ENCODE measurements at regions not wholly inside any gene's neighbourhood (a gene's known extent, or its start where the extent isn't known, plus 50 kb on each side); places are given as distances from the start of the nearest gene placed in this dataset.
"Not testable (repeated sequence)": the region's sequence is repeated elsewhere in the genome, so short reads cannot be mapped to it uniquely, and the experiment has no call there.

GRCh38 chr2:89142959-89143358 is 451.5 kb downstream of the RPIA start:
- H3K4me2 ChIP-seq (replicated peaks; ENCODE audit: extremely low read depth, low read length, poor library complexity, severe bottlenecking); DNase-seq; H3K36me3 Mint-ChIP-seq; H3K79me2 ChIP-seq (ENCODE audit: insufficient read depth, low read length); H3K27ac Mint-ChIP-seq; H3K27ac ChIP-seq (ENCODE audit: low read depth in 1 of 2, low read length in 2 of 2); H4K20me1 ChIP-seq (ENCODE audit: insufficient read depth, low read length); H3K9ac ChIP-seq (ENCODE audit: insufficient read depth, low read length, poor library complexity, severe bottlenecking); H3K4me1 ChIP-seq (ENCODE audit: control insufficient read depth in 1 of 2, insufficient read depth in 2 of 2, low read length in 2 of 2); H3K27me3 Mint-ChIP-seq (ENCODE audit: low read depth in 3 of 3); H3K9me3 ChIP-seq (replicated peaks in 1 of 2; ENCODE audit: control insufficient read depth in 1 of 2, insufficient read depth in 1 of 2, low read length in 2 of 2); H3K4me3 Mint-ChIP-seq; intact Hi-C loops (cut with micrococcal nuclease); H2AFZ ChIP-seq (ENCODE audit: insufficient read depth, low read depth, low read length, poor library complexity, severe bottlenecking); H3K9me3 Mint-ChIP-seq; H3K4me3 ChIP-seq (replicated peaks in 1 of 3; ENCODE audit: low read depth in 2 of 3, low read length in 3 of 3); H3K4me1 Mint-ChIP-seq; H3K36me3 ChIP-seq (replicated peaks in 1 of 2; ENCODE audit: control insufficient read depth in 1 of 2, insufficient read depth in 2 of 2, low read length in 2 of 2); H3K27me3 ChIP-seq (ENCODE audit: control insufficient read depth in 2 of 2, insufficient read depth in 2 of 2, low read length in 2 of 2): not testable (repeated sequence)
- 90% methylated on average over 2 of the region's 5 CpGs for WGBS (ENCODE audit: insufficient coverage)

- H3K27ac Mint-ChIP-seq; H3K36me3 Mint-ChIP-seq; H3K27me3 Mint-ChIP-seq (ENCODE audit: low read depth in 3 of 3); H2AFZ ChIP-seq (ENCODE audit: insufficient read depth, low read depth, low read length, poor library complexity, severe bottlenecking); H3K9ac ChIP-seq (ENCODE audit: insufficient read depth, low read length, poor library complexity, severe bottlenecking); H4K20me1 ChIP-seq (ENCODE audit: insufficient read depth, low read length); H3K4me3 Mint-ChIP-seq; H3K9me3 ChIP-seq (replicated peaks in 1 of 2; ENCODE audit: control insufficient read depth in 1 of 2, insufficient read depth in 1 of 2, low read length in 2 of 2); DNase-seq; H3K4me1 ChIP-seq (ENCODE audit: control insufficient read depth in 1 of 2, insufficient read depth in 2 of 2, low read length in 2 of 2); H3K4me1 Mint-ChIP-seq; H3K36me3 ChIP-seq (replicated peaks in 1 of 2; ENCODE audit: control insufficient read depth in 1 of 2, insufficient read depth in 2 of 2, low read length in 2 of 2); H3K79me2 ChIP-seq (ENCODE audit: insufficient read depth, low read length); H3K27me3 ChIP-seq (ENCODE audit: control insufficient read depth in 2 of 2, insufficient read depth in 2 of 2, low read length in 2 of 2); H3K4me3 ChIP-seq (replicated peaks in 1 of 3; ENCODE audit: low read depth in 2 of 3, low read length in 3 of 3); H3K27ac ChIP-seq (ENCODE audit: low read depth in 1 of 2, low read length in 2 of 2); H3K9me3 Mint-ChIP-seq; intact Hi-C loops (cut with micrococcal nuclease); H3K4me2 ChIP-seq (replicated peaks; ENCODE audit: extremely low read depth, low read length, poor library complexity, severe bottlenecking): not testable (repeated sequence)
- 100% methylated on average over 1 of the region's 1 CpG for WGBS (ENCODE audit: insufficient coverage)
Observed at GRCh38 chr2:89145342-89145741, 453.9 kb downstream of the RPIA start.

- H3K36me3 Mint-ChIP-seq, result not testable (repeated sequence)
Observed at GRCh38 chr2:89148256-89148655, 456.8 kb downstream of the RPIA start.

GRCh38 chr2:89151699-89152098 is 460.2 kb downstream of the RPIA start:
- H3K4me3 ChIP-seq (replicated peaks in 1 of 3; ENCODE audit: low read depth in 2 of 3, low read length in 3 of 3); H3K4me1 ChIP-seq (ENCODE audit: control insufficient read depth in 1 of 2, insufficient read depth in 2 of 2, low read length in 2 of 2); H3K4me1 Mint-ChIP-seq; H3K9ac ChIP-seq (ENCODE audit: insufficient read depth, low read length, poor library complexity, severe bottlenecking); H3K4me3 Mint-ChIP-seq; H3K79me2 ChIP-seq (ENCODE audit: insufficient read depth, low read length); H3K36me3 ChIP-seq (replicated peaks in 1 of 2; ENCODE audit: control insufficient read depth in 1 of 2, insufficient read depth in 2 of 2, low read length in 2 of 2); DNase-seq; H3K27ac Mint-ChIP-seq; H2AFZ ChIP-seq (ENCODE audit: insufficient read depth, low read depth, low read length, poor library complexity, severe bottlenecking); H3K27me3 ChIP-seq (ENCODE audit: control insufficient read depth in 2 of 2, insufficient read depth in 2 of 2, low read length in 2 of 2); H3K4me2 ChIP-seq (replicated peaks; ENCODE audit: extremely low read depth, low read length, poor library complexity, severe bottlenecking); H3K27me3 Mint-ChIP-seq (ENCODE audit: low read depth in 3 of 3); H3K9me3 ChIP-seq (replicated peaks in 1 of 2; ENCODE audit: control insufficient read depth in 1 of 2, insufficient read depth in 1 of 2, low read length in 2 of 2); H3K27ac ChIP-seq (ENCODE audit: low read depth in 1 of 2, low read length in 2 of 2); H3K36me3 Mint-ChIP-seq; H3K9me3 Mint-ChIP-seq; H4K20me1 ChIP-seq (ENCODE audit: insufficient read depth, low read length): not testable (repeated sequence)
- WGBS (ENCODE audit: insufficient coverage), result no CpG with 5 or more reads among the region's 1 CpG
- intact Hi-C loops (cut with micrococcal nuclease), result loop anchor here in 1 of 2 donors (10.0 kb wide), 1 partner anchor 277 kb away; no protein-coding TSS in a partner anchor

More at GRCh38 chr2:89148256-89148655, 456.8 kb downstream of the RPIA start:
- H3K4me3 ChIP-seq (replicated peaks in 1 of 3; ENCODE audit: low read depth in 2 of 3, low read length in 3 of 3); H3K9me3 Mint-ChIP-seq; DNase-seq; H3K9ac ChIP-seq (ENCODE audit: insufficient read depth, low read length, poor library complexity, severe bottlenecking); H3K27ac ChIP-seq (ENCODE audit: low read depth in 1 of 2, low read length in 2 of 2); H3K4me2 ChIP-seq (replicated peaks; ENCODE audit: extremely low read depth, low read length, poor library complexity, severe bottlenecking); H3K79me2 ChIP-seq (ENCODE audit: insufficient read depth, low read length); H3K4me3 Mint-ChIP-seq; H3K4me1 Mint-ChIP-seq; H3K4me1 ChIP-seq (ENCODE audit: control insufficient read depth in 1 of 2, insufficient read depth in 2 of 2, low read length in 2 of 2); H2AFZ ChIP-seq (ENCODE audit: insufficient read depth, low read depth, low read length, poor library complexity, severe bottlenecking); H4K20me1 ChIP-seq (ENCODE audit: insufficient read depth, low read length); H3K9me3 ChIP-seq (replicated peaks in 1 of 2; ENCODE audit: control insufficient read depth in 1 of 2, insufficient read depth in 1 of 2, low read length in 2 of 2); H3K36me3 ChIP-seq (replicated peaks in 1 of 2; ENCODE audit: control insufficient read depth in 1 of 2, insufficient read depth in 2 of 2, low read length in 2 of 2); intact Hi-C loops (cut with micrococcal nuclease); H3K27ac Mint-ChIP-seq; H3K27me3 ChIP-seq (ENCODE audit: control insufficient read depth in 2 of 2, insufficient read depth in 2 of 2, low read length in 2 of 2); H3K27me3 Mint-ChIP-seq (ENCODE audit: low read depth in 3 of 3): not testable (repeated sequence)
- no CpG with 5 or more reads among the region's 2 CpGs for WGBS (ENCODE audit: insufficient coverage)

All from CD14-positive monocyte (primary cell).